Prostate gland (tissue), 2 donors: ENCODE measurements at regions not wholly inside any gene's neighbourhood (a gene's known extent, or its start where the extent isn't known, plus 50 kb on each side); places are given as distances from the start of the nearest gene placed in this dataset.

Experiments used
- POLR2A ChIP-seq: fragments of 450-650 bp; IDR thresholded peaks from one replicate; pipeline ENCODE4 v1.6.1; 2016; ENCODE audit warnings: antibody characterized with exemption, mild to moderate bottlenecking
- POLR2AphosphoS5 ChIP-seq: sonication (generic); formaldehyde crosslinking; IDR thresholded peaks from one replicate; pipeline ENCODE4 v1.6.1; 2017; ENCODE audit warnings: antibody characterized with exemption
- TF ChIP-seq, protein P1 (sequence below), 4 experiments: fragments of 200-600 bp in 2 of 4; fragments of 450-650 bp in 2 of 4; sonication (generic) in 2 of 4; IDR thresholded peaks; 1 replicate in 3 of 4; 2 replicates in 1 of 4; pipeline ENCODE4 v1.5.1; 2016 to 2019; ENCODE audit warnings: antibody characterized with exemption in 4 of 4, mild to moderate bottlenecking in 2 of 4, moderate library complexity in 2 of 4

DNA sequence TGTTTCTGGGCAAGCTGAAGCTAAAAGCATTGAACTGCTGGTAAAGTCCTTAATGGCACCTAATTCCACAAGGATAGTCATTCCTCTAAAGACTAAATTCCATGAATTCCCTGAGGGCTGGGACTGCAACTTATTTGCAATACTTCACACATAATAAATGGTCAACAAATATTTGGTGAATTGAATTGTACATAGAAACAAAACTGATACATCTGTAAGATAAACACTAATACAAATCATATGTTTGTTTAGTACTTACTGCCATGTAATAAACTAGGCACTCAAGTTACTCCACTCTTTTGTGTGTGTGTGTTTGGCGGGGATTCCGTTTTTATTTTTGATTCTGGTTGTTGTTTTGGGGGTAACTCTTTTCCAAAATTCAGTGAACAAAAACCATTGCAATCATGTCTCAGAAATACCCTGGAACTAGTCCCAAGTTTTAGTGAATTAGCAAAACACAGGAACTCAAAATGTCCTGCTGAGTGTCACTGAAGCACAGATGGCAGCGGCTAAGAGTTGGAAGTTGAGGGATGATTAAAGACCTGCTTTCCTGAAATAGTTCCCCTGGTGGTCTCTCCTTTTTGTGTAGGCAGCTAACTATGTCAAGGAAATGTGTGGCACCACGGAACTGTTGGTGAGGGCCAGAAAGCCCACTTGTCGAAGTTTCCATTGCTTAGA, 74.8 kb upstream of the SNRPB2 start:
- TF ChIP-seq, protein P1, sequence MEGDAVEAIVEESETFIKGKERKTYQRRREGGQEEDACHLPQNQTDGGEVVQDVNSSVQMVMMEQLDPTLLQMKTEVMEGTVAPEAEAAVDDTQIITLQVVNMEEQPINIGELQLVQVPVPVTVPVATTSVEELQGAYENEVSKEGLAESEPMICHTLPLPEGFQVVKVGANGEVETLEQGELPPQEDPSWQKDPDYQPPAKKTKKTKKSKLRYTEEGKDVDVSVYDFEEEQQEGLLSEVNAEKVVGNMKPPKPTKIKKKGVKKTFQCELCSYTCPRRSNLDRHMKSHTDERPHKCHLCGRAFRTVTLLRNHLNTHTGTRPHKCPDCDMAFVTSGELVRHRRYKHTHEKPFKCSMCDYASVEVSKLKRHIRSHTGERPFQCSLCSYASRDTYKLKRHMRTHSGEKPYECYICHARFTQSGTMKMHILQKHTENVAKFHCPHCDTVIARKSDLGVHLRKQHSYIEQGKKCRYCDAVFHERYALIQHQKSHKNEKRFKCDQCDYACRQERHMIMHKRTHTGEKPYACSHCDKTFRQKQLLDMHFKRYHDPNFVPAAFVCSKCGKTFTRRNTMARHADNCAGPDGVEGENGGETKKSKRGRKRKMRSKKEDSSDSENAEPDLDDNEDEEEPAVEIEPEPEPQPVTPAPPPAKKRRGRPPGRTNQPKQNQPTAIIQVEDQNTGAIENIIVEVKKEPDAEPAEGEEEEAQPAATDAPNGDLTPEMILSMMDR (IDR thresholded peaks at IDR 0.05) = no peak
- no peak for TF ChIP-seq POLR2A
- peak; percentile 9 for TF ChIP-seq POLR2AphosphoS5
